AG09319 (cell line): ENCODE measurements at regions not wholly inside any gene's neighbourhood (a gene's known extent, or its start where the extent isn't known, plus 50 kb on each side); places are given as distances from the start of the nearest gene placed in this dataset.
"Not testable (repeated sequence)": the region's sequence is repeated elsewhere in the genome, so short reads cannot be mapped to it uniquely, and the experiment has no call there.

Source experiments
- DNase-seq: peaks from one replicate; pipeline ENCODE4 v3.0.0-alpha.2; 2010; ENCODE audit warnings: low read depth; ENCODE audit errors: extremely low read depth
- CTCF ChIP-seq: IDR thresholded peaks from 2 replicates; pipeline ENCODE4 v1.5.1; 2011; ENCODE audit warnings: low read depth, mild to moderate bottlenecking, inconsistent platforms, low read length, moderate library complexity

- TF ChIP-seq CTCF = no peak
- no peak for DNase-seq
These were observed 359.6 kb downstream of the NR4A2 start for GRCh38 chr2:155972916-155973315.

- not testable (repeated sequence) for DNase-seq
These were observed 366.5 kb downstream of the NR4A2 start for GRCh38 chr2:155966064-155966471.

- no peak for DNase-seq
- no peak for TF ChIP-seq CTCF
These were observed 367.0 kb downstream of the NR4A2 start for GRCh38 chr2:155965415-155966063.

- DNase-seq = no peak
- no peak for TF ChIP-seq CTCF
These were observed 370.9 kb downstream of the NR4A2 start for GRCh38 chr2:155961641-155962040.

- TF ChIP-seq CTCF = no peak
- DNase-seq = no peak
These were observed 373.7 kb downstream of the NR4A2 start for GRCh38 chr2:155958834-155959233.

- TF ChIP-seq CTCF = no peak
- no peak for DNase-seq
These were observed 385.5 kb downstream of the NR4A2 start for GRCh38 chr2:155947069-155947468.

GRCh38 chr2:155944218-155944617 is 388.3 kb downstream of the NR4A2 start:
- DNase-seq = no peak
- no peak for TF ChIP-seq CTCF

GRCh38 chr2:155930312-155930711 is 402.2 kb downstream of the NR4A2 start:
- DNase-seq = no peak

More at GRCh38 chr2:155930312-155930711, 402.2 kb downstream of the NR4A2 start:
- TF ChIP-seq CTCF = no peak
